Bronchial epithelial cell (primary cell): ENCODE measurements at regions not wholly inside any gene's neighbourhood (a gene's known extent, or its start where the extent isn't known, plus 50 kb on each side); places are given as distances from the start of the nearest gene placed in this dataset.
"Not testable (repeated sequence)": the region's sequence is repeated elsewhere in the genome, so short reads cannot be mapped to it uniquely, and the experiment has no call there.

Source experiments
- DNase-seq: peaks from one replicate; pipeline ENCODE4 v3.0.0-alpha.2; 2010; ENCODE audit warnings: low read depth
- FAIRE-seq: peaks from 2 replicates; lab custom pipeline; 2011; peaks lifted over from hg19 to GRCh38; lab: Jason Lieb, UNC
- H3K27me3 ChIP-seq: 2 replicates; pipeline ENCODE4 v1.5.1; 2011; ENCODE audit warnings: low read length; ENCODE audit not compliant: control insufficient read depth, insufficient read depth
- H3K36me3 ChIP-seq: 2 replicates; pipeline ENCODE4 v1.5.1; 2011; ENCODE audit warnings: low read length; ENCODE audit not compliant: control insufficient read depth, insufficient read depth
- H3K4me3 ChIP-seq: 2 replicates; pipeline ENCODE4 v1.5.1; 2011; ENCODE audit warnings: mild to moderate bottlenecking, low read depth, low read length, control low read depth
- TF ChIP-seq, protein P1 (sequence below): IDR thresholded peaks from 2 replicates; pipeline ENCODE4 v1.5.1; 2011; ENCODE audit warnings: mild to moderate bottlenecking, moderate library complexity, low read length, control low read depth, inconsistent platforms; ENCODE audit not compliant: insufficient read depth, severe bottlenecking

GRCh38 chrX:94676285-94676684 lies 1002.3 kb downstream of the FAM133A start:
- no peaks in the 10 kb centered on the region for H3K36me3 ChIP-seq
- H3K4me3 ChIP-seq, result no peak overlapping the region
- no peak for FAIRE-seq
- H3K27me3 ChIP-seq, result no peaks in the 10 kb centered on the region
- DNase-seq, result no peak
- TF ChIP-seq, protein P1, sequence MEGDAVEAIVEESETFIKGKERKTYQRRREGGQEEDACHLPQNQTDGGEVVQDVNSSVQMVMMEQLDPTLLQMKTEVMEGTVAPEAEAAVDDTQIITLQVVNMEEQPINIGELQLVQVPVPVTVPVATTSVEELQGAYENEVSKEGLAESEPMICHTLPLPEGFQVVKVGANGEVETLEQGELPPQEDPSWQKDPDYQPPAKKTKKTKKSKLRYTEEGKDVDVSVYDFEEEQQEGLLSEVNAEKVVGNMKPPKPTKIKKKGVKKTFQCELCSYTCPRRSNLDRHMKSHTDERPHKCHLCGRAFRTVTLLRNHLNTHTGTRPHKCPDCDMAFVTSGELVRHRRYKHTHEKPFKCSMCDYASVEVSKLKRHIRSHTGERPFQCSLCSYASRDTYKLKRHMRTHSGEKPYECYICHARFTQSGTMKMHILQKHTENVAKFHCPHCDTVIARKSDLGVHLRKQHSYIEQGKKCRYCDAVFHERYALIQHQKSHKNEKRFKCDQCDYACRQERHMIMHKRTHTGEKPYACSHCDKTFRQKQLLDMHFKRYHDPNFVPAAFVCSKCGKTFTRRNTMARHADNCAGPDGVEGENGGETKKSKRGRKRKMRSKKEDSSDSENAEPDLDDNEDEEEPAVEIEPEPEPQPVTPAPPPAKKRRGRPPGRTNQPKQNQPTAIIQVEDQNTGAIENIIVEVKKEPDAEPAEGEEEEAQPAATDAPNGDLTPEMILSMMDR, result no peak

DNA sequence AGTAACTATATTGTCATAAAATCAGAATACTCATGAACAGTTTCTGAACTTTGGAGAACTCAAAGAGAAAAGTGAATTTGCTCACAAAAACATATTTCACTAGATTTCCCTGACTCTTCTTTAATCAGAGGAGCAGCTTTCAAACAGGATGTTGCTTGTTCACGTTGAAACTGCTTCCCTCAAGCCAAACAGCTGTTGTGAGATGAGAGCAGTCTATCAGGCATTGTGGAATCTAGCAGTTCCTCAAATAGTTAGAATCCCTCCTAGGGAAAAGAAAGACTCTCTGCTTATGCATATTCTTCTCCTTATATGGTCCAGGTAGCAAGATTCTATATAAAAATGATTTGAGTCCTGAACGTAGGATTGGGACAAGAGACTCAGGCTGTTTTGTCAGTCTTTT lies 1012.1 kb downstream of the FAM133A start:
- Histone ChIP-seq H3K36me3 (no peaks in the 10 kb centered on the region), H3K4me3 (no peak overlapping the region), H3K27me3 (no peaks in the 10 kb centered on the region)
- TF ChIP-seq, protein P1, result no peak
- DNase-seq, result no peak
- no peak for FAIRE-seq

DNA sequence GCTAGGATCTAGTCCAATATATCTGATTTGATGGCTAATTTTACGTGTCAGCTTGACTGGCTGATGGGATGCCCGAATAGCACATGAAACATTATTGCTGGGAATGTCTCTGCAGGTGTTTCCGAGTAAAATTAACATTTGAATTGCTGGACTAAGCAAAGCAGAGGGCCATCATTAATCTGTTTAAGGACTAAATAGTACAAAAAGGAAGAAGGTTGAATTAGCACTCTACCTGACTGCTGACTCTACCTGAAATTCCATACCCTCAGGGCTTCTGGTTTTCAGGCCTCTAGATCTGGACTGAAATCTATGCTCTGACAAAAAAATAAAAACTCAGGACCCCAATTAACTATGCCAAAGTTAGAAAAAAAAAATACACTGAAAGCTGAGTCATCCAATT lies 1021.9 kb downstream of the FAM133A start:
- H3K27me3 ChIP-seq, result no peaks in the 10 kb centered on the region
- TF ChIP-seq, protein P1, result no peak
- DNase-seq, result no peak
- no peaks in the 10 kb centered on the region for H3K36me3 ChIP-seq
- no peak for FAIRE-seq
- H3K4me3 ChIP-seq, result no peak overlapping the region

- H3K4me3 ChIP-seq, H3K27me3 ChIP-seq, FAIRE-seq, H3K36me3 ChIP-seq, DNase-seq: not testable (repeated sequence)
Measured at GRCh38 chrX:94704348-94705256, 1030.6 kb downstream of the FAM133A start.

- H3K4me3 ChIP-seq, result no peak overlapping the region
- no peaks in the 10 kb centered on the region for H3K36me3 ChIP-seq
- H3K27me3 ChIP-seq, result no peaks in the 10 kb centered on the region
- DNase-seq (no peak), FAIRE-seq (no peak)
- TF ChIP-seq, protein P1, result no peak
Measured at GRCh38 chrX:94721386-94721785, 1047.4 kb downstream of the FAM133A start.

GRCh38 chrX:94722578-94722977 lies 1048.6 kb downstream of the FAM133A start:
- H3K4me3 ChIP-seq, result no peak overlapping the region
- TF ChIP-seq, protein P1, result no peak
- FAIRE-seq, result no peak
- H3K36me3 ChIP-seq, result no peaks in the 10 kb centered on the region
- H3K27me3 ChIP-seq, result no peaks in the 10 kb centered on the region
- no peak for DNase-seq
